Transverse colon (tissue), 4 donors: ENCODE measurements at regions not wholly inside any gene's neighbourhood (a gene's known extent, or its start where the extent isn't known, plus 50 kb on each side); places are given as distances from the start of the nearest gene placed in this dataset.

Experiments
- DNase-seq: peaks from one replicate; pipeline ENCODE4 v3.0.0-alpha.2; 2019
- H3K27ac ChIP-seq, 4 donors: fragments of 200-600 bp; sonication (generic); 2 replicates each; pipeline ENCODE4 v1.5.1; 2016 to 2018; ENCODE audit warnings: inconsistent platforms in 4 of 4
- H3K27me3 ChIP-seq: fragments of 200-600 bp; sonication (generic); 2 replicates; pipeline ENCODE4 v1.5.1; 2017; ENCODE audit warnings: inconsistent platforms
- H3K36me3 ChIP-seq, 4 donors: fragments of 200-600 bp; sonication (generic); 2 replicates each; pipeline ENCODE4 v1.5.1; 2017 to 2019; ENCODE audit warnings: inconsistent platforms in 4 of 4
- H3K4me1 ChIP-seq, 4 donors: fragments of 200-600 bp; sonication (generic); 2 replicates each; pipeline ENCODE4 v1.5.1; 2017 to 2020; ENCODE audit warnings: inconsistent platforms in 4 of 4
- H3K4me3 ChIP-seq, 4 donors: fragments of 200-600 bp; sonication (generic); 1 replicate in 1 of 4; 2 replicates in 3 of 4; pipeline versions ENCODE4 v1.5.1 to v1.6.1; 2017 to 2019; ENCODE audit warnings: inconsistent platforms in 4 of 4
- H3K9me3 ChIP-seq, 2 donors: fragments of 200-600 bp; sonication (generic); 2 replicates each; pipeline ENCODE4 v1.5.1; 2017 to 2019; ENCODE audit warnings: inconsistent platforms in 2 of 2
- CTCF ChIP-seq, 5 experiments: fragments of 200-600 bp in 3 of 5; fragments of 450-650 bp in 2 of 5; sonication (generic) in 3 of 5; IDR thresholded peaks; 1 replicate in 2 of 5; 2 replicates in 3 of 5; pipeline ENCODE4 v1.5.1; 2016 to 2017; ENCODE audit warnings: antibody characterized with exemption in 5 of 5, inconsistent platforms in 3 of 5, mild to moderate bottlenecking in 2 of 5, moderate library complexity in 1 of 5
- EP300 ChIP-seq: sonication (generic); formaldehyde crosslinking; IDR thresholded peaks from one replicate; pipeline ENCODE4 v1.6.1; 2017; ENCODE audit warnings: antibody characterized with exemption, low read depth
- POLR2A ChIP-seq: fragments of 450-650 bp; IDR thresholded peaks from one replicate; pipeline ENCODE4 v1.6.1; 2016; ENCODE audit warnings: antibody characterized with exemption, mild to moderate bottlenecking, moderate library complexity
- POLR2AphosphoS5 ChIP-seq, 3 donors: sonication (generic); formaldehyde crosslinking; IDR thresholded peaks; one replicate each; pipeline ENCODE4 v1.6.1; 2016; ENCODE audit warnings: antibody characterized with exemption in 3 of 3
- WGBS, 2 donors: methylation state at CpG; one replicate each; pipeline ENCODE4 v1.1.5; 2018; ENCODE audit warnings: low coverage in 1 of 2; 5-methylcytosine and 5-hydroxymethylcytosine counted together
- in situ Hi-C, 4 donors: fragments of 200-750 bp; cut with MboI; loops; one replicate each; pipeline versions ENCODE4 v1.15.0 to v1.15.1; 2017; ENCODE audit warnings: low sequenced_read_pairs in 3 of 4, low pct_ligation_motif_present in 1 of 4, low pct_unique_long_range_greater_than_20kb in 1 of 4
- intact Hi-C: fragments of 100-400 bp; cut with DNase I; formaldehyde crosslinking; loops from one replicate; pipeline ENCODE4 v1.15.1; 2023; ENCODE audit warnings: low total_unique reads

GRCh38 chr2:104766683-104767082, 87.2 kb upstream of the POU3F3 start:
- Histone ChIP-seq H3K36me3 (no peaks in the 10 kb centered on the region), H3K27me3 (no peaks in the 10 kb centered on the region), H3K9me3 (no peaks in the 10 kb centered on the region), H3K4me1 (no peaks in the 10 kb centered on the region), H3K27ac (no peak overlapping the region), H3K4me3 (no peak overlapping the region)
- TF ChIP-seq CTCF (IDR thresholded peaks at IDR 0.05), result no peak
- TF ChIP-seq POLR2A, result no peak
- TF ChIP-seq POLR2AphosphoS5 (IDR thresholded peaks at IDR 0.05), result no peak
- TF ChIP-seq EP300, result no peak
- DNase-seq, result no peak
- 27 to 57% methylated on average over 3 to 10 of the region's 10 CpGs for WGBS, 2 donors
- intact Hi-C loops, result no loop called here
- in situ Hi-C loops, result no loop called here

GRCh38 chr2:104768694-104769093, 85.2 kb upstream of the POU3F3 start:
- Histone ChIP-seq H3K9me3 (no peaks in the 10 kb centered on the region), H3K27ac (no peak overlapping the region), H3K27me3 (no peaks in the 10 kb centered on the region), H3K36me3 (no peaks in the 10 kb centered on the region), H3K4me1 (no peaks in the 10 kb centered on the region), H3K4me3 (no peak overlapping the region)
- intact Hi-C loops (no loop called here), in situ Hi-C loops (no loop called here)
- TF ChIP-seq POLR2A (no peak), EP300 (no peak), CTCF (IDR thresholded peaks at IDR 0.05) (no peak), POLR2AphosphoS5 (IDR thresholded peaks at IDR 0.05) (no peak)
- WGBS, 2 donors, result 41 to 49% methylated on average over 3 of the region's 3 CpGs
- no peak for DNase-seq

GRCh38 chr2:104769096-104769495, 84.8 kb upstream of the POU3F3 start:
- intact Hi-C loops (no loop called here), in situ Hi-C loops (no loop called here)
- Histone ChIP-seq H3K27me3 (no peaks in the 10 kb centered on the region), H3K9me3 (no peaks in the 10 kb centered on the region), H3K4me1 (no peaks in the 10 kb centered on the region), H3K36me3 (no peaks in the 10 kb centered on the region), H3K27ac (no peak overlapping the region), H3K4me3 (no peak overlapping the region)
- TF ChIP-seq POLR2AphosphoS5 (IDR thresholded peaks at IDR 0.05) (no peak), EP300 (no peak), CTCF (IDR thresholded peaks at IDR 0.05) (no peak), POLR2A (no peak)
- DNase-seq, result no peak
- 71 to 91% methylated on average over 1 of the region's 1 CpG for WGBS, 2 donors

GRCh38 chr2:104772996-104773395, 80.9 kb upstream of the POU3F3 start:
- Histone ChIP-seq H3K27me3 (no peaks in the 10 kb centered on the region), H3K36me3 (no peaks in the 10 kb centered on the region), H3K4me1 (no peaks in the 10 kb centered on the region), H3K4me3 (no peak overlapping the region), H3K27ac (no peak overlapping the region), H3K9me3 (no peaks in the 10 kb centered on the region)
- DNase-seq, result no peak
- 10 to 20% methylated on average over 1 of the region's 1 CpG for WGBS, 2 donors
- intact Hi-C loops (no loop called here), in situ Hi-C loops (no loop called here)
- TF ChIP-seq EP300, result no peak
- no peak for TF ChIP-seq POLR2AphosphoS5 (IDR thresholded peaks at IDR 0.05)
- TF ChIP-seq POLR2A, result no peak
- no peak for TF ChIP-seq CTCF (IDR thresholded peaks at IDR 0.05)
